HG03039 (cell line): ENCODE measurements at regions not wholly inside any gene's neighbourhood (a gene's known extent, or its start where the extent isn't known, plus 50 kb on each side); places are given as distances from the start of the nearest gene placed in this dataset.
"Not testable (repeated sequence)": the region's sequence is repeated elsewhere in the genome, so short reads cannot be mapped to it uniquely, and the experiment has no call there.

ENCODE experiments used
- ATAC-seq: cut with Tn5 transposase; IDR thresholded peaks from one replicate; pipeline ENCODE4 v1.9.1; 2021; ENCODE audit warnings: mild to moderate bottlenecking, moderate library complexity; ENCODE audit not compliant: unreplicated experiment

DNA sequence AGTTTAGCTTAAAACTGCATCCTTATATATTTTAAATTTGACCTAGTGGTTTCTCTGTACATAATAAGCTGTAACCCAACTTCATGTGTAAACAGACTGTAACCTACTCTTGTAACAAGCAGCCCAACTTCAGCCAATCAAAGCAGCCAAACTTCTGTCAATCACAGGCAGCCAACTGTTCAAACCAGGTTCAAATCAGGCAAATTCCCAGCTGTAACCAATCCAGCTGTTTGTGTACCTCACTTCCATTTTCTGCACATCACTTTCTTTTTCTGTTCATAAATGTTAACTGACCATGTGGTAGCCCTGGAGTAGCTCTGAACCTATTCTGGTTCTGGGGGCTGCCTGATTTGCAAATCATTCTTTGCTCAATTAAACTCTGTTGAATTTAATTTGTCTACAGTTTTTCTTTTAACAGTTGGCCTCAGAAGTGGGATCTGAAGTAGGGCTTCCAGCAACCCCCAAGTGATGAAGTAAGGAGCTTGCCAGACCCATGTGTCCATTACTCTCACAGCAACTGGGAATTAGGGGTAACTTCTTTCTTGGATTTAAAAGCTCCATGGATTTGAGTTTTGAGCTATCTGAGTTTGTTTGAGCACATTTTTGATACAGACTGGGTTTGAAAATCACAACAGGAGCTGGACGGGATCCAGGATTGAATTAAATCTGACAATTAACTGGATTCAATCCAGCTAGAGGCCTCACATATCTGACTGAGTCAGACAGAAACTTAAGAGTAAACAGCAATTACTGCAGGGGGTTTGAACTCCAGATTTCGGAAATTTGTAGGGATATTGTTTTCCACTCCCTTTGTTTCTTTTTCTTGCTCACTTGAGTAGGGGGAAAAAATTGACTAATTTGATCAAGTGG lies 1569.7 kb upstream of the SLC39A10 start:
- ATAC-seq = no peak

DNA sequence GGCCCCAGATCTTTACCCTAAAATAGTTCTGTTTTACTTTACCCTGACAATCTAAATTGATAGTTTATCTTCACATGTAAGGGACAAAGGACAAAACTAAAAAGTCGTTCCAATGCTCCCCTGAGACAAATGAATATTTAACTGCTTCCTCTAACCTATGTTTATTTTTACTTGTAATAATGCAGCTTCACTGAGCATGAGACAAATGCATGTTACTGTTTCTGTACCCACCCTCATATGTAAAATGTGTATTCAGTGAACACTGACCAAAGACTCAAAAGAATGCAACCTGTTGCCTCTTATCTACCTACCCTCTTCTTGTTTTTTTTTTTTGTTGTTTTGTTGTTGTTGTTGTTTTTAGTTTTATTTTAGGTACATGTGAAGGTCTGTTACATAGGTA lies 1570.9 kb upstream of the SLC39A10 start:
- ATAC-seq = no peak

DNA sequence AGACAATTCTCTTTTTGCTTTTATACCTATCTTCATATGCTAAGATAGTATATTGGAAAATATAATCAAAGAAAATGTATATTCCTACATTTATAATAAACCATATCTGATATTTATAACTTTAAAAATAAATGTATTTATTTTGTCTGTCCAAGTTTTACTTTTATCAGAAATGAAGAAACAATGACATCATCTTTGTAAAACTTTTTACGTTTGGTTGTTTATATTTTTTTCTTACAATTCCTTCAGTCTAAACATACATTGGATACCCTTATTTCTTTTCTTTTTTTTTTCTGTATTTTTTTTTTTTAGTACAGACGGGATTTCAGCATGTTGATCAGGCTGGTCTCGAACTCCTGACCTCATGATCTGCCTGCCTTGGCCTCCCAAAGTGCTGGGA lies 1577.0 kb upstream of the SLC39A10 start:
- no peak for ATAC-seq

DNA sequence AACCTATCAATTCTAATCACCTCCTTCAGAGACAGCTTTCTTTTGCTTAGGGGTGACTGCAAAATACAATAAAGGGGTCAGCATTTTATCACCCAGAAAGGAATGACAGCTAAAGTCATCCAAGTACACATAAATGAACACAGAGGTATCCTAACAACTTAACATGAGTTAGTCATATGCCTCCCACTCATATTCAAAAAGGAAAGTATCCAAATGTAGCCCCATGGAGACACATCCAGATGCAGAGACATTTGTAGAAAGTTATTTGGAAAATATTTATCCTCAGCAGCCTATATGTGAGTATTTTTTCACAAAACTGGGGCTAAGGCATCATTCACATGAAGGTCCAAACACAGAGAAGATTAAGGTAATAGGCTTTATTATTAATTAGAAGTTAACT lies 1579.7 kb upstream of the SLC39A10 start:
- no peak for ATAC-seq

DNA sequence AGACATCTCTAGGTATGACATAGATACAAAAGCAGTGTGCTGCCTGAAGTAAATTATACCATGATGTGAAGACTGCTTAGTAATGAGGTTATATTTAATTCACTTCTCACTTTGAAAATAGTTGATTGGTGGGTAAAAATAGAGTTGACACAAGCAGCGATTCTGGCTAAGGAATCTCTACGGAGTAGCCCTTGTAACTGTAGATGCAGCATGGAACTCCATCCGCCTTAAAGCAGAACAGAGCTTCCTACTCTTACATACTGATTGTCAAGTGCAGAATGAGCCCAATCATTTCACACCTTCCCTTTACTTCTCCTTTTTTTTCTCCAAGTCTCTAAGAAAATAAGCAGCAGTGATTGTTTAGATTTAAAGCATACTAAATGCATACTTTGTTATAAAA lies 1594.6 kb upstream of the SLC39A10 start:
- ATAC-seq = no peak

DNA sequence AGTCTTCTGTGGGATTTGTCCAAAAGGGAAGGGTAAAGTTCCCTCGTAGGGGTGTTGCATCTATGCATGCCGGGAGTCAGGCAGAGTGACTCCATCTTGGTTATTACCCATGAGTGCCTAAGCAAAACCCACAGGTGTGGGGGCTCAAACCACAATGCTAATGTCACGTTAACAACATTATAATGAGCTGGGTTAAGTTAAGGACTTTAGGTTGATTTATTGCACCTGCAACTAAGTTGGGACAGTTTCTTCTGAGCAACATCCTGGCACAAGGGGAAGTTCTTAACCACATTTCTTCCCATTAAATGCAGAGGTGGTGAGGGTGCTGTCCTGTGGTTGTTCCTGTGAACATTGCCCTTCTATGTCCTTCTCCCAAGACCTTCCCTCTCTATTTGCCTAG lies 1596.8 kb upstream of the SLC39A10 start:
- ATAC-seq = no peak

DNA sequence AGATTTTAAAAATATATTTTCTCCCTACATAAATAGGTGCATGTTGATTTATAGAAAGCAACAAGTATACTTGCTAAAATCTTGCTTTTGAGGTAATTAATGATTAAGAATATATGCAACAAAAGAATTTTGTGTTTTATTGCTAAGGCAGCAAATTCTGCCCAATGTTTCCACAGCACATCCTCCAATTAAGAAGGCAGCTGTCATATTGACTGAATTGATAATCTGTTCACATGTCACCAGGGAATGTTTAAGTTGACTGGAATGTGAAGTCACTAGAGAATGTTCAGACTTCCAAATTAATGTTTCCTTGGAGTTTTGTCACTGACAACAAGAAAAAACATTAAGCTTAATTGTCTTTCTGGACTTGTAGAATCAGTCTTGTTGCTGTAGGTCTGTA lies 1602.7 kb upstream of the SLC39A10 start:
- no peak for ATAC-seq

DNA sequence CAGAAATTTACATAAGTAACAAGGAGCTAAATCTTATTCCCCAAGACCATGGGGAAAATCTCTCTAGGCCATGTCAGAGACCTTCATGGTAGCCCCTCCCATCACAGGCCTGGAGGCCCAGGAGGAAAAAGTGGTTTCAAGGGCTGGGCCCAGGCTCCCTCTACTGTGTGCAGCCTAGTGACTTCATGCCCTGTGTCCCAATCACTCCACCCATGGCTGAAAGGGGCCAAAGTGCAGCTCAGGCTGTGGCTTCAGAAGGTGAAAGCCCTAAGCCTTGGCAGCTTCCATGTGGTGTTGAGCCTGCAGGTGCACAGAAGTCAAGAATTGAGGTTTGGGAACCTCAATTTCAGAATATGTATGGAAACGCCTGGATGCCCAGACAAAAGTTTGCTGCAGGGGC lies 1612.7 kb upstream of the SLC39A10 start:
- ATAC-seq = no peak

DNA sequence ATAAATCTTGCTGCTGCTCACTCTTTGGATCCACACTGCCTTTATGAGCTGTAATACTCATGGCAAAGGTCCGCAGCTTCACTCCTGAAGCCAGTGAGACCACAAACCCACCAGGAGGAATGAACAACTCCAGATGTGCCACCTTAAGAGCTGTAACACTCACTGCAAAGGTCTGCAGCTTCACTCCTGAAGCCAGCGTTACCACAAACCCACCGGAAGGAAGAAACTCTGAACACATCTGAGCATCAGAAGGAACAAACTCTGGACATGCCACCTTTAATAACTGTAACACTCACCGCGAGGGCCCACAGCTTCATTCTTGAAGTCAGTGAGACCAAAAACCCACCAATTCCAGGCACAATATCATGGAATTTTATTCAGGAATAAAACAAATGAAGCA lies 1635.9 kb upstream of the SLC39A10 start:
- not testable (repeated sequence) for ATAC-seq

DNA sequence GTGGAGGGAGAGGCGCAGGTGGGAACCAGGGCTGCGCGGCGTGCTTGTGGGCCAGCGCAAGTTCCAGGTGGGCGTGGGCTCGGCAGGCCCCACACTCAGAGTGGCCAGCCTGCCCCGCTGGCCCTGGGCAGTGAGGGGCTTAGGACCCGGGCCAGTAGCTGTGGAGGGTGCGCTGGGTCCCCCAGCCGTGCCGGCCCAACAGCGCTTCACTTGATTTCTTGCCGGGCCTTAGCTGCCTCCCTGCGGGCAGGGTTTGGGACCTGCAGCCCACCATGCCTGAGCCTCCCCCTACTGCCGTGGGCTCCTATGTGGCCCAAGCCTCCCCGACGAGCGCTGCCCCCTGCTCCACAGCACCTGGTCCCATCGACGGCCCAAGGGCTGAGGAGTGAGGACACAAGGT lies 1636.9 kb upstream of the SLC39A10 start:
- no peak for ATAC-seq

DNA sequence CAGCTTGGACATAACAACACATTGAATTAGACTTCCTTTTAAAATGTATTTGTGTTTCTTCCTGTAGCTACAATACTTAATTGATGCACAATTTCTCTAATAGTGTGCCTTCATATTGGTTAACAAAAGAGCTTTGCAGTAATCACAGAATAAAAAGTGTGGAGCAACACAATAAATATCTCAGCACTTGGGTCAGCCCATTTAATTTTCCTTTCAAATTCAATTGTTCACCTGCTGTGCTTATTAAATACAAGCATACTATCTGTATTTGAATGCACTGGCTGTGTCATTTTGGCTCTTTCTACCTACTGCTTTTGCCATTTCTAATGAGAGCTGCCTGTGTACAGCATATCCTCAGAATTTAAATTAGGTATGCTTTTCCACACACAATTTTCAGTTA lies 1641.3 kb upstream of the SLC39A10 start:
- ATAC-seq = no peak

DNA sequence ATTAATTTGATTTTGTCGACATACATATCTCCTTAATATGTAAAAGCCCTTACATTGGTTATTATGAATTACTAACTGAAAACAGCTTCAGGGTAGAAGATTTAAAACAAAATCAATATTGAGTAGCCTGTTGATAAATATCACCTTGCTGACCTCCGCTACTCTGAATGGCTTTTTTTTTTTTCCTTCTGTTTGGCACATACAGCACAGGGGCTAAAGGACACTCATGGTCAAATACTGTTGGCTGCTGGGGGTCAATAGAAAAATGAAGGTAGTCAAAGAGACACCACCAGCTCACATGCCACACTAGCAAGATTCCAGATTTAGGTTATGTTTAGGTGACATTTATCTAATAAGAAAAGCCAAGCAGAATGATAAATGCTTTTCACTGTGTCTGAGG lies 1642.4 kb upstream of the SLC39A10 start:
- no peak for ATAC-seq

DNA sequence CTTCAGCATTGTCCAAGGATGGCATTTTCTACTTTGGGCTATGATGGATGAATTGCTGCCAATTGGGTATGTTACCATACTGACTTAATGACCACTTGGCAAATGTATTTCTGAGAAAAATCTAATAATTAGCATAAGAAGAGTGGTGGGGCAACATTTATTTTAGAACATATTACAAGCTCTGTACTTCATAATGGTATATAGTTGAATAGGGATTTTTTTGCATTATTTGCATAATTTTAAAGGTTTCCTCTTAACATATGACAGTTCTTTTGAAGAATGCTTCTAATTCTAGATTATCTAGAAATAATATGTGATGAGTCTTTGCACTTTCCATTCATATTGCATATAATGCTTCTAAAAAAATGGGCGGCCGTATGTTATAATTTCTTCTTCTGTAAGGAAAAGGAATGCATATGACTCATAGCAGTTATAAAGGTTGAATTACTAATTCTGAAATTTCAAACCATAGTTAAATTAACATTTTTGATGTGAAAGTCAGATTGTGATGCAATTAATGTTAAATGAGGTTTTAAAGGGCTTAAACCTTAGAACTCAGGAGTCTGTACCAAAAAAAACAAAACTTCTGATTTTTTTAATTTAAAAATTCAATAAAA lies 1652.3 kb upstream of the SLC39A10 start:
- ATAC-seq = no peak

DNA sequence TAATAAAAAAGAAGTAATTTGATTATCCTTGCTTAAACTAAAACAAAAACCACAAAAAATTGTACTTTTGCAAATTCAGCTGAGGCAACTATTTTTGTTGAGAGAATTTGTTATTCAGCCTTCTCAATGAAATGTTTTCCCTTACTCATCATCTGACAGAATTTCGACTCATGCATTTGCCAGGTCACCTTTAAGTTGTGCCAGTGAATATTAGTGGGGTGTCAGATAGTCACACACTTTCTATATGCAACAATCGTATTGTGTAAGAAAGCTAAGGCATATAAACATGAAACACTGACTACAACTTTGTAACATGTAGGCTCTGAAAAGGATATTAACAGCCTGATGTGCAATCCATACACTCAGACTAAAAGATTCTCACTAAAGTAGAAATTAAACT lies 1653.1 kb upstream of the SLC39A10 start:
- ATAC-seq = no peak

DNA sequence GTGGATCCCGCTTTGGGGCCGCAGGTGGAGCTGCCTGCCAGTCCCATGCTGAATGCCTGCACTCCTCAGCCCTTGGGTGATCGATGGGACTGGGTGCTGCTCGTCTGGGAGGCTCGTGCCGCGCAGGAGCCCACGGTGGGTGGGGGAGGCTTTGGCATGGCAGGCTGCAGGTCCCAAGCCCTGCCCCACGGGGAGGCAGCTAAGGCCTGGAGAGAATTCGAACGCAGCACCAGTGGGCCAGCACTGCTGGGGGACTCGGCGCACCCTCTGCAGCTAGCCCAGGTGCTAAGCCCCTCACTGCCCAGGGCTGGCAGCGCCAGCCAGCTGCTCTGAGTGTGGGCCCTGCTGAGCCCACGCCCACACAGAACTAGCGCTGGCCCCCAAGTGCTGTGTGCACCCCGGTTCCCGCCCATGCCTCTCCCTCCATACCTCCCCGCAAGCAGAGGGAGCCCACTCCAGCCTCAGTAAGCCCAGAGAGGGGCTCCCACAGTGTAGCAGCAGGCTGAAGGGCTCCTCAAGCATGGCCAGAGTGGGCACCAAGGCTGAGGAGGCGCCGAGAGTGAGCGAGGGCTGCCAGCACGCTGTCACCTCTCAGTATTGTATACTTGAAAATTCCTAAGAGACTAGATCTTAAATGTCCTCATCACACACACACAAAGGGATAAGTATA lies 1654.2 kb upstream of the SLC39A10 start:
- ATAC-seq = no peak

DNA sequence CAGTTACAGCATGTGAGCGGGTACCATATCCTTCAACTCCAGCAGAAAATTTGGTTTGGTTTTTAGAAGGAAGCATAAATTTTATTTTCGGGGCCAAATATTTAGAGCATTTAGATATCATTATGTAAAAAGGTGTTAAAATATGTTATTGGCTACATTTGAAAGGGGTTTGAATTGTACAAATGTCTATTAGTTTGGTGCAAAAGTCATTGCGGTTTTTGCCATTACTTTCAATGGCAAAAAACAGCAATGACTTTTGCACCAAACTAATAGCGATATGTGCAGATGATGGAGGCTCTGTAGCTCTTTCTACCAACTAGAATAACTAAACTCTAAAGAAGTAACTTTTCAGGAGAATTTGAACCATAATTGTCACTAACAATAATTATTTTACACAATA lies 1666.2 kb upstream of the SLC39A10 start:
- ATAC-seq = no peak

DNA sequence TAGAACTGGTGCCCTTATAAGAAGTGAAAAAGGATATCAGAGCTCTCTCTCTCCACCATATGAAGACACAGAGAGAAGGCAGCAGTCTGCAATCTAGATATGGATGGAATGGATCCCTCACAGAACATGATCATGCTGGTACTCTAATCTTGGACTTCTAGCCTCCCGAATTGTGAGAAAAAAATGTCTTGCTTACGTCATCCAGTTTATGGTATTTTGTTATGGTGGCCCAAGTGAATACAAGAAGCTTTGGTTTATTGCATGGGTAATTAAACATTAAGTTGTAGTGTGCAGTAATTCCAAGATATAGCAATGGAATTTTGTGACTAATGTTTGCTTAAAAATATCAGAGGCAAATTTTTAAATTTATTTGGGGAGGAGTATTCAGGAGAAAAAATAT lies 1667.4 kb upstream of the SLC39A10 start:
- no peak for ATAC-seq

DNA sequence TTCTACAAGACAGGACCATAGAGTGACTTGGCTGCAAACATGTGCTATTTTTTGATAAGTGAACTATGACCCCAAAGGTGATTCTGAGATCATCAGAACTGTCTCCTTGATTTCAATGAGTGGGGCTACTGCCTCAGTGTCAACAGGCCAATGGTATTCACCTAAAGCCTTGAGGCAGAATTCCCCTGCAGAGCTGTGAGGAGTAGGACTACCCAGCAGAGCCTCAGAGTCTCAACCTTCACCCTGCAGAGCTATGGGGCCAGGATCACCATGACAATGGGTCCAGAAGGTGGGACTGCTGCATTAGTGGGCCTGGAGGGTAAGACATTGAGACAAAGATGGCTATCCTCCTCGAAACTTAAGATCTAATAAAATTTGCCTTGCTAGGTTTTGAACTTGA lies 1668.2 kb upstream of the SLC39A10 start:
- no peak for ATAC-seq

DNA sequence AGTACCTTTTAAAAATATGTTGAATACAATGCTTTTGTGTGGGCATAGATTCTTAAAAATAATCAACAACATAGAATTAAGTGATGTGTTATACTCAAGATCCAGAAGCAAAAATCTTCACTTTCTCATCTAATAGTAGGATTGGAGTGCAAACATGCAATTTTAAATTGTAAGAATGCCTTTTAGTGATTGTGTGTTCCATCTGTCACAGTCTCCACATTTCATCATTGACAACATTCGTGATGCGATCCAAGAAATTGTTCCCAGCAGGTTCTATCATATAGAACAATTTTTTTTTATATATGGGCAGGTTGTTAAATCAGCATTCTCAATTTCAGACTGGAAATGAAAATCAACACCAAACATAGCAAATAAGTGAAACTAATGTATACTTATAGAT lies 1671.8 kb upstream of the SLC39A10 start:
- no peak for ATAC-seq

DNA sequence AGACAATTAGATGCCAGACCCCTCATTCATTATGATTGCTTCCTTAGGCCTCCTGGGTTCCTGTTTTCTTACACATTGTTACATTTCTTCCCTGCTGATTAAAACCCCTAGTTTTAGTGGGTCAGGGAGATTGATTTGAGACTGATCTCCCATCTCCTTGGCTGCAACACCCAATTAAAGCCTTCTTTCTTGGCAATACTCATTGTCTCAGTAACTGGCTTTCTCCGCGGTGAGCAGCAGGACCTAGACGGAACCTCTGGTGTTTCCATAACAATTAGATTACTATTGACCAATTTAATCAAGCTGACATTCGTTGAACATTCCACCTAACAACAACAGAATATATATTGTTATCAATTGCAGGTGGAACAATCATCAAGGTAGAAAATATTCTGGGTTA lies 1676.4 kb upstream of the SLC39A10 start:
- no peak for ATAC-seq

DNA sequence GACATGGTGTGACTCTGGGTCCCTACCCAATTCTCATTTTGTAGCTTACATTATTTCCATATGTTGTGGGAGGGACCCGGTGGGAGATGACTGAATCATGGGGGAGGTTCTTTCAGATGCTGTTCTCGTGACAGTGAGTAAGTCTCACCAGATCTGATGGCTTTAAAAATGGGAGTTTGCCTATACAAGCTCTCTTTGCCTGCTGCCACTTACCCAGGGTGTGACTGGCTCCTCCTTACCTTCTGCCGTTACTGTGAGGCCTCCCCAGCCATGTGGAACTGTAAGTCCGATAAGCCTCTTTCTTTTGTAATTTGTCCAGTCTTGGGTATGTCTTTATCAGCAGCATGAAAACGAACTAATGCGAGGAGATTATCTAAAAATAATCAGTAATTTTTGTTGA lies 1683.2 kb upstream of the SLC39A10 start:
- ATAC-seq = no peak

DNA sequence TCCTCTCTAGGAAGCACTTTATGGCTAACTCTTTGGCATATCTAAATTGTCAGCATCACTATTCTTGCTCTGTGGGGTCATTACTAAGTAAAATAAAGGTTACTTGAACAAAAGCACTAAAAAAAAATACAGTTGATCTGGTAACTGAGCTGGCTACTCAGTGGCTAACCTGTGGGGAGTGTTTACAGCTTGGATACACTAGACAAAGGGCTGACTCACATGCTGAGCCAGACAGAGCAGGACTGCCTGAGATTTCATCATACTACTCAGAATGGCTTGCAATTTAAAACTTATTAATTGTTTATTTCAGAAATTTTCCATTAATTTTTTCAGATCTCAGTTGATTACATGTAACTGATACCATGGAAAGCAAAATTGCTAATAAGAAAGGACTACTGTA lies 1690.4 kb upstream of the SLC39A10 start:
- no peak for ATAC-seq
